Rectal smooth muscle tissue (tissue), 1 donor: ENCODE measurements at regions not wholly inside any gene's neighbourhood (a gene's known extent, or its start where the extent isn't known, plus 50 kb on each side); places are given as distances from the start of the nearest gene placed in this dataset.
"Not testable (repeated sequence)": the region's sequence is repeated elsewhere in the genome, so short reads cannot be mapped to it uniquely, and the experiment has no call there.

ENCODE experiments used
- H3K27ac ChIP-seq: one replicate; pipeline ENCODE4 v1.7.0; 2013; ENCODE audit warnings: low read depth, low read length, inconsistent platforms
- H3K27me3 ChIP-seq: one replicate; pipeline ENCODE4 v1.7.0; 2013; ENCODE audit warnings: low read length; ENCODE audit not compliant: control insufficient read depth, insufficient read depth
- H3K36me3 ChIP-seq: one replicate; pipeline ENCODE4 v1.7.0; 2013; ENCODE audit warnings: low read length; ENCODE audit not compliant: control insufficient read depth, insufficient read depth
- H3K4me1 ChIP-seq: one replicate; pipeline ENCODE4 v1.7.0; 2013; ENCODE audit warnings: low read length; ENCODE audit not compliant: control insufficient read depth, insufficient read depth
- H3K4me3 ChIP-seq: one replicate; pipeline ENCODE4 v1.7.0; 2013; ENCODE audit warnings: low read length
- H3K9ac ChIP-seq: one replicate; pipeline ENCODE4 v1.7.0; 2013; ENCODE audit warnings: low read length

- no peak overlapping the region for H3K9ac ChIP-seq
- H3K4me3 ChIP-seq: no peak overlapping the region
- H3K27ac ChIP-seq: no peak overlapping the region
- peaks cover 9% of the 10 kb centered on the region for H3K4me1 ChIP-seq
- no peaks in the 10 kb centered on the region for H3K36me3 ChIP-seq
- H3K27me3 ChIP-seq: no peaks in the 10 kb centered on the region
Observed at GRCh38 chr10:78413076-78414055, 379.7 kb downstream of the RPS24 start.

- H3K27ac ChIP-seq: no peak overlapping the region
- H3K4me3 ChIP-seq: no peak overlapping the region
- H3K4me1 ChIP-seq: no peaks in the 10 kb centered on the region
- H3K27me3 ChIP-seq: no peaks in the 10 kb centered on the region
- H3K36me3 ChIP-seq: no peaks in the 10 kb centered on the region
- no peak overlapping the region for H3K9ac ChIP-seq
Observed at GRCh38 chr10:78414380-78414779, 380.7 kb downstream of the RPS24 start.

- Histone ChIP-seq H3K27ac (no peak overlapping the region), H3K4me3 (no peak overlapping the region), H3K36me3 (no peaks in the 10 kb centered on the region), H3K9ac (no peak overlapping the region), H3K27me3 (no peaks in the 10 kb centered on the region), H3K4me1 (no peaks in the 10 kb centered on the region)
Observed at GRCh38 chr10:78415111-78415510, 381.4 kb downstream of the RPS24 start.

GRCh38 chr10:78416031-78417011, 382.7 kb downstream of the RPS24 start:
- H3K36me3 ChIP-seq: no peaks in the 10 kb centered on the region
- no peak overlapping the region for H3K9ac ChIP-seq
- no peaks in the 10 kb centered on the region for H3K27me3 ChIP-seq
- no peak overlapping the region for H3K27ac ChIP-seq
- H3K4me1 ChIP-seq: no peaks in the 10 kb centered on the region
- no peak overlapping the region for H3K4me3 ChIP-seq

- Histone ChIP-seq H3K4me1 (no peaks in the 10 kb centered on the region), H3K27me3 (no peaks in the 10 kb centered on the region), H3K9ac (no peak overlapping the region), H3K36me3 (no peaks in the 10 kb centered on the region), H3K27ac (no peak overlapping the region), H3K4me3 (no peak overlapping the region)
Observed at GRCh38 chr10:78417425-78418370, 384.0 kb downstream of the RPS24 start.

- Histone ChIP-seq H3K9ac (no peak overlapping the region), H3K27me3 (no peaks in the 10 kb centered on the region), H3K36me3 (no peaks in the 10 kb centered on the region), H3K27ac (no peak overlapping the region), H3K4me1 (no peaks in the 10 kb centered on the region), H3K4me3 (no peak overlapping the region)
Observed at GRCh38 chr10:78419481-78420265, 386.0 kb downstream of the RPS24 start.

- Histone ChIP-seq H3K36me3 (no peaks in the 10 kb centered on the region), H3K4me1 (no peaks in the 10 kb centered on the region), H3K27ac (no peak overlapping the region), H3K4me3 (no peak overlapping the region), H3K9ac (no peak overlapping the region), H3K27me3 (no peaks in the 10 kb centered on the region)
Observed at GRCh38 chr10:78420946-78421735, 387.5 kb downstream of the RPS24 start.

- not testable (repeated sequence) for H3K4me3 ChIP-seq, H3K27ac ChIP-seq, H3K36me3 ChIP-seq, H3K27me3 ChIP-seq, H3K9ac ChIP-seq, H3K4me1 ChIP-seq
Observed at GRCh38 chr10:78424050-78424449, 390.4 kb downstream of the RPS24 start.

GRCh38 chr10:78424723-78425122, 391.1 kb downstream of the RPS24 start:
- Histone ChIP-seq H3K9ac (no peak overlapping the region), H3K27ac (no peak overlapping the region), H3K27me3 (no peaks in the 10 kb centered on the region), H3K4me3 (no peak overlapping the region), H3K36me3 (no peaks in the 10 kb centered on the region), H3K4me1 (no peaks in the 10 kb centered on the region)

- no peaks in the 10 kb centered on the region for H3K4me1 ChIP-seq
- no peaks in the 10 kb centered on the region for H3K36me3 ChIP-seq
- no peak overlapping the region for H3K4me3 ChIP-seq
Observed at GRCh38 chr10:78426181-78426580, 392.5 kb downstream of the RPS24 start.

More at GRCh38 chr10:78426181-78426580, 392.5 kb downstream of the RPS24 start:
- Histone ChIP-seq H3K27ac (no peak overlapping the region), H3K9ac (no peak overlapping the region), H3K27me3 (no peaks in the 10 kb centered on the region)
